NCI-H2171 treated with DMSO at 0.1 percent for 48 hours (cell line): ENCODE measurements at regions not wholly inside any gene's neighbourhood (a gene's known extent, or its start where the extent isn't known, plus 50 kb on each side); places are given as distances from the start of the nearest gene placed in this dataset.
A peak's percentile ranks its signal among the peaks of the same experiment; 100 is the strongest.

Source experiments
- DNase-seq: peaks from one replicate; lab custom pipeline; 2025; lab: John Stamatoyannopoulos, UW

DNA sequence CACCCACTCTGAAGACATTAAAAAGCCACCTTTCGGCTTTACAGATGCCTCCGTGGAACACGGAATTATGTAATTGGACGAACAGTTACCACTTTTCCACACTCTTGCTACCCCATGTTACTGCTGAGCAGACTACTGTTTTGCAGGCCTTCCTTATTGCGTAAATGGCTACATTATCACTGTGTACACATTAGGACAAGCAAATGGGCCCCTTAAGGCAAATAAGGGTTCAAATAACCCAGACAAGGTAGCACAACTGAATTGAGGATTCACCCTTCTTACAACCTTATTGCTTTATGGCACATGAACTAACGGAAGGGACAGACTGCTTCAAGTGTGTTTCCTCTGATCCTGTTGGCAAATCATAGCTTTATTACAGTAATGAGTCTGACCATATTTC, 832.2 kb upstream of the FANCL start:
- no peak for DNase-seq

DNA sequence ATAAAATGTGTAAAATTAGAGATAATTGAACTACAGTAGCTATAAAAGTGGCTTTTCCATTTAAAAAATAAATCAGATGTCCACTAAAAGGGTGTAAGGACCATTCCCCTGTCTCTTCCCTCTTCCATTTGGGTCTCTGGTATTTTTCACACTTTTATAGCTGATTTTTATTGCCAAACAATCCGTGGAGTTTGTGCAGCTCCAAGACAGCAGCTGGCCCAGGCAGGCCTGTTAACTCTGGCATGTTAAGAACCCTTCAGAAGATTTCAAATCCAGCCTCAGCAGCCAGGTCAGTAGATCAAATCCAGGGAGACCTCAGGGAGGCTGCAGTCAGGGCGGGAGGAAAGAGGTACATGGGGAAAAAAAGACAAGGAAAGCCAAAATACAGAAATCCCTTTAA, 827.1 kb upstream of the FANCL start:
- DNase-seq: no peak

DNA sequence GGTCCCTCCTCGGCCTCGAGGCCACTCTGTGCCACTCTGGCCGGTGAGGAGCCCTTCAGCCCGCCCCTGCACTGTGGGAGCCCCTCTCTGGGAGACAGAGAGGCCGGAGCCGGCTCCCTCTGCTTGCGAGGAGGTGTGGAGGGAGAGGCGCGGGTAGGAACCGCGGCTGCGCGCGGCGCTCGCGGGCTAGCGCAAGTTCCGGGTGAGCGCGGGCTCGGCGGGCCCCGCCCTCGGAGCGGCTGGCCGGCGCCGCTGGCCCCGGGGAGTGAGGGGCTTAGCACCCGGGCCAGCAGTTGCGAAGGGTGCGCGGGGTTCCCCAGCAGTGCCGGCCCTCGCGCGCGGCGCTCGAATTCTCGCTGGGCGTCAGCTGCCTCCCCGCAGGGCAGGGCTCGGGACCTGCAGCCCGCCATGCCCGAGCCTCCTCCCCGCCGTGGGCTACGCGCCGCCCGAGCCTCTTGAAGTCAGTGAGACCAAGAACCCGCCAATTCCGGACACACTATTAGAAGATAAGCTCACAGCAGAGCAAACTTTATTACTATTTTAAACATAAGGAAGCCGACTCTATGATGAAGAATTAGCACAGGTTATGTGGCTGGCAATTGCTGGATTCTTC, 825.8 kb upstream of the FANCL start:
- DNase-seq: no peak

DNA sequence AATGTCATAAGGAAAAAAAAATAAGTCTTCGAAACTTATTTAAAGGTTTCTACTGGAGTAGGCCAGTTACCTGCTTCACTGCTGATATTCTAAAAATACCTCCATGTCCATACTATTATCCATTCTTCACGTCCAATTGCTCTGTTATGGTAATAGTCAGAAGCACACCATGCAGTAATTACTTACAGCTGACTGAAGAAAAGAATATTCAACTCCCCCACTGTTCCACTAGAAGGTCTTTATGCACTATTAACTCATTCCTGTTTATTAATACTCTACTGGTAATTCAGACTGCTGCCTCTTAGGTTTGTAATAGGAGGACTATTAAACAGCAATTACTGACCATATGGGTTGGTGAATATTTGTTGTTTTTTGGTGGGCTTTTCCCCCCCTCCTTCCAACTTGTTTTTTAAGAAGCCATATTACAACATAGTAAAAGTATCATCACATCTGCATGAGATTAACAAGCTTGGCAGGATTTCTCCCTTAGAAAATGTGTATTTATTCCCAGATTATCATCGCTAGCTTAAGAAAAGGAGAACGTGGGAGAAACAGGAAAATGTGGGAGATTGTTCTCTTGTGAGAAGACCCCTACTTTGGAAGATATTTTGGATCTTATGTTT, 806.4 kb upstream of the FANCL start:
- DNase-seq: no peak

DNA sequence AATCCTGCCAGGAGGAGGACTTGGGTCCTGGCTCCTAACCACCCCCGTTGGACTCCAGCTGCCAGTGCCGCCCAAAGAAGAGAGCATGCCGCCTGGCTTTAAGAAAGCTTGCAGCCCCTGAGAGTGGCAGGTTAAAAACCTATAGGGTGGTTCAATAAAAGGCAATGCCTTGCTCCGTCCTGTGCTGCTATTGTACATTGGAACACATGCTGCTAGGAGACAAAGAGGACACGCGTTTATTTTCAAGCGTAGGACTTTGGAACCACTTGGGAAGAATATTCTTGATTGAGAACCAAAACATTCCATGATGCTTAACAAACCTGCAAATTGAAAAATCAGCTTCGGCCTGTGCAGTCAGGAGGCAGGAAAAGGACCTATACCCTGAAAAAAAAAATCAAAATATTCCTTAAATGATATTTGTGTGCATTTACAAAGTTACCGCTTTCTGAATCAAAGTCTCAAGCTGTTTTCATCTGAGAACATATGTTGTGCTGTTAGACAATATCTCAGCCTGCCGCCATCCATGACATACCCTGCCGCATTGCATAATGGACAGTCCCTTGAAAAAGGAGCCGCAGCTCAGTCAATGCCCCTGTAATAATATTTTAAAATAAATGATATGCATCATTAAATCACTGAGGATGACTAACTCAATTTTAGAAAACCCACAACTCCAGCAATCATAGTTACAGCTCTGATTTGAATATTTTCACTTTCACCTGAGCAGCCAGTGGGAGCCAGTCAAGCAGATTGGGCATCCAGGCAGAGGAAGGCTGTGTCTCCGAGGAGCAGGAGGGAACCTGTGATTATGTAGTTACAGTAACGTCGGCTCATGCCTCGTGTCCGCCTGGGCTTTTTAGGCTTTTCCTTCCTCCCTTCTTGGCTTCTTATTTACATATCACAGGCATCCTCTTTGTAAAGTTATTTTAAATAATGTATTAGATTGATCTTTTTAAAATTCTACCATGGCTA, 805.6 kb upstream of the FANCL start:
- no peak for DNase-seq

DNA sequence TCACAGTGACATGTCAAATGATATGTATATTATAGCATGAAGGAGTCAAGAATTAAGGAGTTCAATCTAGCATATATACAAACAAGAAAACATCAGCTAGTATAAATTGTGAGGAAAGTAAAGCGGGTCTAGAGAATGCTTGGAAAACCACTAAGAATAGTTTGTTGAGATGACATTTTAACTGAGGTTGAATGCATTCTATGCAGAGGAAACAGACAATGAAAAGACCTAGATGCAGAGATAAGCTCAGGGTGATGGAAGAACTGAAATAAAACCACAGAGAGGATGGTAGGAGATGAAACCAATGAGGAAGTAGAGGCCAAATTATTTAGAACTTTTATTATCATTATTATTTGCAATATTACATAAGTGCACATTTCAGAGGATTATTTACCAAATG, 803.6 kb upstream of the FANCL start:
- no peak for DNase-seq

DNA sequence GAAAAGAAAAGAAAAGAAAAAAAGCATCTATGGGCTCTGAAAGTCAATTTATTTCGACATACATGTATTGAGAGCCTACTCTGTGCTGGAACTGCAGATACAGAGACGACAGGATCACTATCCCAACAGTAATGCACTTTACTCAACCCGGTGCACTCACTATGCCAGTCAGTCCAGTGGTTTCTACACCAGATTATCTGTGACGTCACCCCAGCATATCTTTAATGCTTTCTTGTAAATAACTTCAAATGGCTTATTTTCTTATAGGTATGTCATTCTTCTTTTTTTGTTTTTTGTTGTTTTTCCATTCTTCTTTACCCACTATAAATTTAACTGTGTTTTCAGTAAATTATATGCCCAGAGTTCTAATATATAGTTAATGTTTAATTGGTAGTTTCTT, 800.0 kb upstream of the FANCL start:
- no peak for DNase-seq

DNA sequence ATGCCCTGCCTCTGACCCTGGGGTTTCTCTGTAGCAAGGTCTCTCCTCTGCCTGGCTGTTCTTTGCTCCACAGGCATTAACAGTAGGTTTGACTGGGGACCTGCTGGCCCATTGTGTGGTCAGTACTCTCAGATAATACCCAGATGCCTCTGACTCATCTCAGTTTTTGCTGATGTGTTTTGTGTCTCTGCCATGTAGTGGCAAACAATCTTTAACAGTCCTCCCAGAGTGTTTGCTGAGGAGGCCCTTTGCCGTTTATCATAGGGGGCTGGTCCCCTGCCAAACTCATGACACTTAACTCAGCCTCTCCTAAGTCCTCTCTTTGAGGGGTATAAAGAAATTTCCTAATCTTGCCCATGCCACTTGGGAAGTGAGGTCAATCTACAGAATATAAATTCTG, 793.7 kb upstream of the FANCL start:
- no peak for DNase-seq

DNA sequence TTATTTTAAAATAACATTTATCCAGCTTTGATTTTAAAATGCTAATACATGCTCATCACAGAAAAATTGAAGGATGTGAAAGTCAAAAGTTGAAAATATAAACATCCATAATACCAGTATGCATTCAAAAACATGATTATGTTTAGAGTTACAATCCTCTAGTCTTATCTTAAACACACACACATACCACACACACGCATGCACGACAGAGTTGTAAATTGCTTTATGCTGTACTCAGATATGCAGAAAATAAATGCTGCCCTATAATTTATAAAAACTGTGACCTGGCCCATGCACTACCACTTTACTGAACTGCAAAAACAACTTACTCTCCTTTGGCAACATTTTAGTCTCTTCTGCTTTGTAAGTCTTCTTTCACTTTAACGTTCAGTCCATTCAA, 793.0 kb upstream of the FANCL start:
- DNase-seq: no peak

DNA sequence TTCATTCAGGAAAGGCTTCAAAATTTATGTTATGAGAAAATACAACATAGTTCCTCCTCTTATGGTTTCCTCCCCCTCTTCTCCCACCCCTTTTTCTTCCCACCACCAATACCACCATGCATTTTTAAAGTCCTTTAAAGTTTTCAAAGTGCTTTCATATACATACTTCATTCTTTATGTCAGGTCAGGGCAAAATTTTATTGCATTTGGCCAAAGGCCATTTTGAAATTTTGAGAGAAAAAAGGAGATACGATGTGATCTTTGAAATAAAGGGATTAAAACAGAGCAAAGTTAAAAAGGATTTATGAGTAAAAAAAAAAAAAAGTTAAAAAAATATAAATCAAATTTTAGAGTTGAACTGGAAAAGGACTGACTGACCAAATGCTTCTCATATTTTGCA, 792.5 kb upstream of the FANCL start:
- DNase-seq: no peak

DNA sequence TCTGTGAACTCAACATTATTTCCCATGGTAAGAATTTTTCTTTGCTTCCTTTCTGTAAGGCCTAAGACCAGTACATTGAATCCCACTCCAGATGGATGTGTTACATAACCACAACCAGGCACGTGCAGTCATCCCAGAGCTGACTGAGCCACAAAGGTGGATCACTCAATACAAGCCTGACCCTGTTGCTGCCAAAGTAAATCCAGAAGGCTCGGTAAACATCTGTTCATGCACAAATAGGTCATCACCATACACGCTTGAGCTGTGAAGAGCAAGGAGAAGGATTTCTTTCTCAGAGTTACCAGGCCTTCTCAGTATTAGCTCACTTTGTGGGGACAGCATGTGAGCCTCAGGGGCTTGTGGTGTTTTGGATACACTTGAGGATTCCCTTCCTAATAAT, 791.4 kb upstream of the FANCL start:
- peak; percentile 95 for DNase-seq

DNA sequence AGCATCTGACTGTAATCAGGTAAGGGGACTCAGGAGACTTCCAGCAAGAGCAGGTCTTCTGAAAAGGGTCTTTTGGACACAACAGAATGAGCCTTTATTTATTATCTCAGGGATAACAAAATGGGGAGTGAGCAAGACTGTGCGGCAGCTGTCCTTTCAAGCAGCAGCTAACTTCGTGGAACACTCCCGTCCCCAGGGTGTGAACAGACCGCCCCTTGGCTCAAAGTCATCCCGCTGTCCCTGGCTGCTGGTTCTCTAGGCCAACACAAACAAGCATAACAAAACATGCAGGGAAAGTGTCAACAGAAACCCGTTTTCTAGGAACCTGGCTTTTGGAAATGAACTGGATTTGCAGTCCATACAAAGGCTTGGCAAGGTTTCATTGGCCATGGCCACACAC, 787.9 kb upstream of the FANCL start:
- DNase-seq: no peak

DNA sequence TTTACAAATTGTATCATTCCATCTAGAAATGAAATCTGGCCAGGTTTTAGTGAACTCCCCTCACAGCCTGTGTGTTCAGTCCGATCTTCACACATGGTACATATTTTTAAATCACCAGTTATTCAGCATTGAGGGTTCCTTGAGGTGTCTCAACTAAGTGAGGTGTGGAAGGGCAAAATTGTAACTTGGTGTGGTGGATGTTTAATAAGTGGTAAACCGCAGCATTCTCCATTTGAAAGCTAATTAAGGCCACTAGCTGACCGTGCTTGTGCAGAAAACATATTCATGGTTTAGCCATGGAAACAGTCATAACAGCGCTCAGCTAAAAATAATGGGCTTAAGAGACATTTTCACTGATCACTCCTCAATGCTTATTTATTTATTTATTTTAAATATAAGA, 786.2 kb upstream of the FANCL start:
- no peak for DNase-seq

DNA sequence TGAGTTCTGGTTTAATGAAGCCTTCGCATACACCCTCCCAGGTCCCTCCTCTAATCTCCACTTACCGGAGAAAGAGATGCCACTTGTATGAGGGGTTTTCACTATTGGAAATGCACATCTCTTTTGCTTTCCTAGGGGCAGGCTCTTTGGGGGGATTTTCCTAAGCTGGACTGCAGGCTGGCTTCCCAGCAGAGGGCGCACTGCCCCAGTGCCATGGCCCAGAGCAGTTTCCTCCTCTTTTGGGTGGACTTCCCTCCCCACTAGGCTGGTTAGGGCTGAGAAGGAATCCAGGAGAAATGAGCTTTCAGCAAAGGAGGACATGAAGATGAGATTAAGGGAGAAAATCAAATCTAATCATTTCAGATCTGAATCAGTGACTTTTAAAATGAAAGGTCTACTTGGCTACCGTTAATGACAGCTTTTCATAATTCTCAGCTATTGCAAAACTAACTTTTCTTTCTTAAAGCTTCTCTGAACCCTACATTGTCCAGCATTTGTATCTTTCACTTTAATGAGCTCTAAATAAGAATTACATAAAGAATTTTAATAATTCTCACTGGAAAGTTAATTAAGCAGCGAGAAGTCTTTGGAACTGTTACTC, 784.1 kb upstream of the FANCL start:
- no peak for DNase-seq

DNA sequence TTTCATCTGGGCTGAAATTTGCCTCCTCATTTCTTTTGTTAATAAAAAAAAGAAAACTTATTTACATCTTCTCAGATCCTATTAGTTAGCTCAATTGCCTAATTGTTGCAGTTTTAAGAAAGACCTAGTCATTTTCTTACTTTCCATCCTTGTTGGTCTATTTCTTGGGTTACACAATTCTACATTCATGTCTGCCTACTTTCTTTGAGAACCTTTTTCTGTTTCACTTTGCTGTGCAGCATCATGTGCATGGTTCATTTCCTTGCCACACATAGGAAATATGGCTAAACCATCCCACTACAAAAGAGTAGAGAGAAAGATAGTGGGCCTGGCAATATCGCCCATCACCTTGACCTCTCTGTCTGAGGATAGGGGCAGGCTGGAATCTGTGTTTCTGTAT, 780.7 kb upstream of the FANCL start:
- no peak for DNase-seq

DNA sequence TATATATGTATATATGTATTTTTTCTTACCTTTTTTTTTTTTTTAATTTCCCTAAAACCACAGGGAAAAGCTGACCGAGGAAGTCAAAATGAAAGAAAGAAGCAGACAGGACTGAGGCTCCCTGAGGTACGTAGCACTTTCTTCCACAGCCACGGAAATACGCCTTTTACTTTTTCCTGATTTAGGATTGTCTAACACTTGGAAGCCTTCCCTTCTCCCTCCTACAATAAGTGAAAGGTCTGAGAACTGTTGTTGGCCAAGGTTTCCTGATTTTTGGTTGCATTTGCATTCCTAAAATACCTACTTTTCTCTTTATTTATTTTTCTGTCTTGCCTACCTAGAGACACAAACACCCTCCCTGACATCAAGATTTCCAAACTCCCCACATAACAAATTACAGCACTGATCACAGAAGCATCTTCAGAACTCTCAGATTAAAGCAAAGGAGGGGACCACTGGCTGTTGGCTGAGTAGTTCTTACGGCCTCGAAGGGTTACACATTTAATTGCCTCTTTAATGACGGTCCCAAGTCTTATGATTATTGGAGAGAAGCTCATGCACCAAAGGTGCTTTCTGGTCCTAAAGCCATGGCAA, 778.5 kb upstream of the FANCL start:
- DNase-seq: no peak

DNA sequence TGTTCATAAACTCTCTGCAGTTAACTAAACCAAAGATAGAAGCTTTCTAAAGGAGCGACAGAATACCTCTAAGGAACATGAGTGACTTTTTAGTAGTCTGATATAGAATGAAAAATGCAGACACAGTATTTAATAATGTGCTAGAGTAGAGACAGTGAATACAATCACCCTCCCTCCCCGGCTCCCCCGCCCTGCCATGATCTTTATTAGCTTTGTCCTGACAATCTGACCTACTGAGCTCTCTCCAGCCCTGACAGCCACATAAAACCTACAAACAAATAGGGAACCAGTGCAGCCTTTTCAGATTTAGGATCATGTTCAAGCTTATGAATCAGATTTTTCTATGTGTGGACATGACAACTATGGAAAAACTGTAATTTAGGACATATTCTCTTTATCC, 777.6 kb upstream of the FANCL start:
- DNase-seq: no peak

DNA sequence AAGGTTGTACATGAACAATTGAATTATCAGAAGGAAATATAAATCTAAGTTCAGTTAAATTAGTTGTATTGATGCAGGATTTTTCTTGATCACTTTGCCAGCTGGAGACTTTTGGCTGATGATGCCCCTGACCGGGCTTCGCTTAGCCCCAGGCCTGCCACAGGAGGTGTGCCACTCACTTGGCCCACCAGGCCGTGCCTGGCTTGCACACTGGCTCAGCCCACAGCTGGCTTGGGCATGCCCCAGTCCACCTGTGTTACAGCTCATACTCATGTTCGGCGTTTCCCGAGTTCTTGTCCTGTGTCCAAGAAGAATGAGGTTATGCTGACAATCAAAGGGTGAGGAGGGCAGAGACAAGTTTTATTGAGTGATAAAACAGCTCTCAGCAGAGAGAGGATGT, 773.9 kb upstream of the FANCL start:
- DNase-seq: no peak

DNA sequence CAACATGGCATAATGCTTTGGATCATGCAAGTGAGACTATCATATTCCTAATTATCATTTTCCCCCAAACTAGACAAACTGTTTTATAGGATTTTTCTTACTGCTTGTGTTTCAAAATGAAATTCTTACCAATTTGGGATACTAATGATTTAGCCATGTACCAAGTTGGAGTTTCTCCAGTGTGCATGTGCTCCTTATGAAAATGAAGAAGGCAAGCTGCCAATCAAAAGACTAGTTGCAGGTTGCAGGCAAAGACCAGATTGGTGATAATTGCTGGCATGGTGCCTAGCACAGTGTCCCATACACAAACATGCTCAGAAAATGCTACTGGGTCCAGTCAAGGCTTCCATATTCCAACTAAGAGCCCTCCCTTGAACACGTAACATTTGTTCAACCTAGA, 771.8 kb upstream of the FANCL start:
- no peak for DNase-seq

DNA sequence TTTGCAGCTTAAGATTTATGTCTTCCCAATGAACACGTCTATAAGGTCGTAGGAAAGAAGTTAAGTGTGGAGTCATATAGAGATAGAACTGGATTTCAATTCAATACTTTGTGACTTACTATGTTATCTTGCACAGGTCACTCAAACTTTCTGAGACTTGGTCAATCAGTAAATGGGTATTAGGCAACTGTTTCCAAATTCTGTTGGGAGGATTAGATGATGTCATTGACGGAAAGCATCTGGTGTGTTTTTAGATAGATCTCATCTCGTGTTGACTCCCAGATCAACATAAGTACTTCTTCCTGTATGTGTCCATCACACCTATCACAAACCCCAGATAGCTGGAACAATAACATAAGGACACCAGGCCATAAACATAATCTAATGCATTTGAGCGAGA, 771.1 kb upstream of the FANCL start:
- no peak for DNase-seq

DNA sequence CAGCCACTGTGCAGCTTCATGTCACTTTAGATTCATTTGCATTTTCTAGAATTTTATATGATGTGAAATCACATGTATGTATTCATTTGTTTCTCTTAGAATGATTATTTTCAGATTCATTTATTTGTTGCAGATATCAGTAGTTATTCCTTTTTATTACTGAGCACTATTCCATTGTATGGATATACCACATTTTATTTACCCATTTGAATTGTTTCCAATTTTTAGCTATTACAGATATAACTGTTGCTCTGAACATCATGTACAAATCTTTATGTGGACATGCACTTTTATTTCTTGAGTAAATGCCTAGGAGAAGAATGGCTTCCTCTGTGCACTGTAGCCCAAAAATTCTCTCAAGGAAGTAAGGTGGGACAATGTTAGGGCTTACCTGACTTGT, 767.8 kb upstream of the FANCL start:
- no peak for DNase-seq

DNA sequence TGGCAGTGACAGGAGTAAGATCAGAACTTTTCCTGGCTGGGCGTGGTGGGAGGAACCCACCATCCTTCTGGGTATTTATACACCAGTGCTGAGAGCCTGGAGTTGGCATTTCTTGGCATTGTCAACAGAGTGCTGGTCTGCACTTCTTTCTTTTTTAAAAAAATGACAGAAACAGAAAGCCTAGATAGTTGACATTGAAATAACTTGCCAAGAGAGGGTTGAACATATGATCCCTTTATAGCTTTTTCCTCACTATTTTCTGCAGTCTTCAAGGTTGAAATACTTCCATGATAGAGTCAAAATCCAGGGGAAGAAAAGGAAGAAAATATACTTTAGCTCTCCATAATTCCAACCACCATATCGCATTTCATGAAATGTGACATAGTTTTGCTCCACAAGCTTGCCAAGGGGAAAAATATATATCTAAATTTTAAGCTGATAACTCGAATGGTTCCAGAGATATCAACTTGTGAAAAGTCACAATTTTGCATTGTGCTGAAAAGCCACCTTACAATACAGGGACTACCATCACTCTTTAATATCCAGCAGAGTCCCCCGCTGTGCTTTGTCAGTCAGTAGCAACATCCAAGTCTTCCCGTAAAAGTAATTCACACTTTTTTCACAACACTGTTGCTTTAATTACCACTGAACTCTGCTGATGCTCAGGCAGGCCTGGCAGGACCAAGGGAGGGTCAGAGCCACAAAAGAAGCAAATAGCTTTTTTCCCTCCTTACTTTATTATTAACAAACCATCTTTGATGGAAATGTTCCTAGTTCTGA, 764.9 kb upstream of the FANCL start:
- DNase-seq: no peak
